ENCODE measurements at regions not wholly inside any gene's neighbourhood (a gene's known extent, or its start where the extent isn't known, plus 50 kb on each side); places are given as distances from the start of the nearest gene placed in this dataset.

DNA sequence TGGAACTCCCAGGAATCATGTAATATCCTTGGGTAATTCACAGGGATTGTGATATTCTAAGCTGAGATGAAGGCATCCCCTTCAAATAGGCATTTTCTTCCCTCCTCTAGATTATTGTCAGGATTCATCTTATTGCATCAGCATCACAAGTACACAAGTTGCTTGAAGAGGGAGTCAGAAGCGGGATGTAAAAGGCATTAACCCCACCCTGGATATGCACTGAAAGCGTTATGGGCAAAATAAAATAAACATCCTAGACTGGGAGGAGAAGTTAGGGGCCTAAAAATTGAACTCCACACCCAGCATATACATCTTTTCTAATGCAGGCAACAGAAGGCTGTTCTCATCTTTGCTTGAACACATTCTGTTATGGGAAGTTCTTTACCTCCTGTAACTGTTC, 381.2 kb downstream of the SETD4 start:
- no peak for TF ChIP-seq TAF1 (IDR thresholded peaks at IDR 0.05; ENCODE audit: borderline replicate concordance, low read depth, low read length)
- no peak for TF ChIP-seq POLR2AphosphoS5 (IDR thresholded peaks at IDR 0.05; ENCODE audit: low read depth, low read length)
- no peak for TF ChIP-seq POLR2A (IDR thresholded peaks at IDR 0.05; ENCODE audit: low read depth, low read length)
- no peak for FAIRE-seq
- no peak for DNase-seq (ENCODE audit: insufficient read length)

DNA sequence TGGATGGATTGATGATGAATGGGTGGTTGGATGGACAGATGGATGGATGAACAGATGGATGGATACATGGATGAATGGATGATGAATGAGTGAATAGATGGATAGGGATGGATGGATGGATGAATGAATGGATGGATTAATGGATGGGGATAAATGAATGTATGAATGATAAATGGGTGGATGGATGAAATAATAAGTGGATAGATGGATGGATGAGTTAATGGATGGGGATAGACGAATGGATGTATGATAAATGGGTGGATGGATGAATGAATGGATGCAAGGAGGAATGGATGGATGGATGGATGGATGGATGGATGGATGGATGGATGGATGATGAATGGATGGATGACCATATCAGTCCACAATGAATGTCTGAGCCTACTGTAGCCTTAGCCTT, 381.9 kb downstream of the SETD4 start:
- TF ChIP-seq POLR2AphosphoS5 (IDR thresholded peaks at IDR 0.05; ENCODE audit: low read depth, low read length) (no peak), TAF1 (IDR thresholded peaks at IDR 0.05; ENCODE audit: borderline replicate concordance, low read depth, low read length) (no peak), POLR2A (IDR thresholded peaks at IDR 0.05; ENCODE audit: low read depth, low read length) (no peak)
- DNase-seq (ENCODE audit: insufficient read length) (no peak), FAIRE-seq (no peak)

DNA sequence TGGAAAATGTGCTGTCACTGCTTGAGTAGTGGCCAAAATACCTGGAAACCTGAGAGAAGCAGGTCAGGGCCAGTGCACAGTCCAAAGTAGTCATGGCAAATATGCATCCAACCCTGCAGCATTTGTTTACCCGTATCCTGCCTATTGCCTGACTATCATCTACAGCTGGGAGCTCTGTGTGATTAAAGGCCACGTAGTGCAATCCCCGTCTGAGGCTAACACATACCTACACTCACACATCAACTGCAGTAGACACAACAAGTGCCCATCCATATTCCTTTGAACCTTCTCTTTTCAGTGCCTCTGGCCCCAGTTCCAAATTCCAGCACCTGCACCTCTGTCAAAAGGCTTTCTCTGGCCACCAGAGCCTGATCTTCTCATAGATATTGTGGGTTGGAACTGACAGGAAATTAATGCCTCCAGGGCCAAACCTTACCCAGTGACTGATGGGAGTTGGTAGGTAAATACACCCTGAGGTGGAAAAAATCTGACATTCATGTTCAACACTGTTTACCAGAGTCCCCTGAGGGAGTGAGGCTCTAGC, 383.0 kb downstream of the SETD4 start:
- TF ChIP-seq TAF1 (IDR thresholded peaks at IDR 0.05; ENCODE audit: borderline replicate concordance, low read depth, low read length) (no peak), POLR2AphosphoS5 (IDR thresholded peaks at IDR 0.05; ENCODE audit: low read depth, low read length) (no peak)
- DNase-seq (ENCODE audit: insufficient read length) (no peak), FAIRE-seq (no peak)

DNA sequence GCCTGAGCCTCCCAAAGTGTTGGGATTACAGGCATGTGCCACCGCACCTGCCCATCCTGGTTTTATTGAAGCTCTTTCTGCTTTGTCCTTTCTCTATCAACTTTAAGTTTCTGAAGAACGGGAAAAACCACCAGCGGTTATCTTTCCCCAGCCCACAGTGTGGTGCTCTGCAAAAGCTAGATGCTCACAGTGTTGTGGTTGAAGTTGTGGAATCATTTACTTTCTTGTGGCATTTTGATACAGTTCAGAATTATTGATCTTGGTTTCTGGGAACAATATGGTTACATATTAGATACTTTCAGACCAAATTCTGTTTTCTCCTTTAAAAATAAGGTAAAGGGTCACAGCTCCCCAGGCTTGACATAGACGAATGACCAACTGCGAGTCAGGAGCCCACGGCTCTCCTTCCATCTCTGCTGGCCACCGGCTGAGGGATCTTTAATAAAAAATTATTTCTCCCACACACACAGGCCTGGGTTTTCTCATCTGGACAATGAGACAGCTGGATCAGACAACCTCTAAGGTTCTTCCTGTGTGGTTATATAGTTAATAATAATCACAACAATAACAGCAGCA, 385.3 kb downstream of the SETD4 start:
- DNase-seq (ENCODE audit: insufficient read length) (no peak), FAIRE-seq (no peak)
- TF ChIP-seq POLR2AphosphoS5 (IDR thresholded peaks at IDR 0.05; ENCODE audit: low read depth, low read length), result no peak
- no peak for TF ChIP-seq TAF1 (IDR thresholded peaks at IDR 0.05; ENCODE audit: borderline replicate concordance, low read depth, low read length)
- TF ChIP-seq POLR2A (IDR thresholded peaks at IDR 0.05; ENCODE audit: low read depth, low read length), result no peak

DNA sequence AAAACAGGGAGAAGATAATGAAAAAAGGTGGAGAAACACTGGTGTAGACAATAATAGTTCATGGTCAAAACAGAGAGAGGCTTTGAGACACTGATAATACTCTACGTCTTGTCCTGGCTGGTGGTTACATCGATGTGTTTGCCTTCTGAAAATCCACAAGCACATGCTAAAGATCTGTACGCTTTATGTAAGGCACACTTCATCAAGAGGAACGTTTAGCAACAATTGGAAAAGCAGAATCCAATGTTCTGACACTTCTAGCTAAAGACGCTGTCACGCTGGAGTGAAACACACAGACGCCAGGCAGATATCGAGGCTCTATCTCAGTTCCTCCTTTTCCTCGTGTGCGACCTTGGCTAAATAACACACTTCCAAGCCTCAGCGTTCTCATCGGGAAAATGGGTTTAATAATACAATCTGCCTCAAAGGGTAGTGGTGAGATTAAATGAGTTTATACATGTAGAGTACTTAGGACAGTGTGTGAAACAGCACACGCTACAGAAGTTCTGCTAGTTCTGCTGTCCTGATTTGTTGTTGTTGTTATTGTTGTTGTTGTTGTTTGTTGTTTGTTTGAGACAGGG, 386.1 kb downstream of the SETD4 start:
- DNase-seq (ENCODE audit: insufficient read length), result no peak

DNA sequence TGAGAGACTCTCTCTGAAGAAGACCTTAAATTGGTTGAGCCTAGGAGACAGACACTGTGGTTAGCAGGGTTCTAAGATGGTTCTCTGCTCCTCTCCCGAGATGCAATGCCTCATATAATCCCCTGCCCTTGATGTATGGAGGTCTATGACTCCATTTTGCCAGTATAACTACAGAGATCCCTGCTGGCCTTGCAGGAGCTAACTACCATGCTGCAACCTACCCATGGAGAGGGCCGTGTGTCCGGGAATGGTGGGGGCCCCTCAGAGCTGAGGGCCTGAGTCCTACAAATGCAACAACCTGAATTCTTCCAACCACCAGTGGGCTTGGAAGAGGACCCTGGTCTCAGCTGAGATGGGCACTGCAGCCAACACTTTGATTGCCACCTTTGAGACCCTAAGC, 388.0 kb downstream of the SETD4 start:
- DNase-seq (ENCODE audit: insufficient read length) (no peak), FAIRE-seq (no peak)
- TF ChIP-seq TAF1 (IDR thresholded peaks at IDR 0.05; ENCODE audit: borderline replicate concordance, low read depth, low read length), result no peak
- TF ChIP-seq POLR2A (IDR thresholded peaks at IDR 0.05; ENCODE audit: low read depth, low read length), result no peak
- TF ChIP-seq POLR2AphosphoS5 (IDR thresholded peaks at IDR 0.05; ENCODE audit: low read depth, low read length), result no peak

More for the DNA sequence above, 386.1 kb downstream of the SETD4 start:
- TF ChIP-seq POLR2AphosphoS5 (IDR thresholded peaks at IDR 0.05; ENCODE audit: low read depth, low read length), result no peak
- no peak for TF ChIP-seq TAF1 (IDR thresholded peaks at IDR 0.05; ENCODE audit: borderline replicate concordance, low read depth, low read length)
- TF ChIP-seq POLR2A (IDR thresholded peaks at IDR 0.05; ENCODE audit: low read depth, low read length), result no peak
- FAIRE-seq, result no peak

DNA sequence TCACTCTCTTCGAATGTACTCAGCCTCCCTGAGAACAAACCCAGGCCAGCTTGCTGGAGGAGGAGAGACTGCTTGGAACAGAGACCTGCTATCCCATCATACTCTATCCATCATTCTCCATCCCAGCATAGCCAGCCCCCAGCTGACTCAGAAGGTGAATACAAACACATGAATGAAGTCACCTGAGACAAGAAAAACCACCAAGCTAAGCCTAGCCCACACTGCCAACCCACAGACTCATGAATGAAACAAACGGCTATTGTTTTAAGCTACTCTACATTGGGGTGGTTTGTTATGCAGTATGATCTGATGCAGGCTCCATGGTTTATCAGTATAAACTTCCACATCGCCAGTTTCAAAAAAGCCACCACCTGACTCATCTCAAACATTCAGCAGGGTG, 395.6 kb downstream of the SETD4 start:
- no peak for TF ChIP-seq POLR2A (IDR thresholded peaks at IDR 0.05; ENCODE audit: low read depth, low read length)
- no peak for TF ChIP-seq POLR2AphosphoS5 (IDR thresholded peaks at IDR 0.05; ENCODE audit: low read depth, low read length)
- no peak for TF ChIP-seq TAF1 (IDR thresholded peaks at IDR 0.05; ENCODE audit: borderline replicate concordance, low read depth, low read length)
- FAIRE-seq (no peak), DNase-seq (ENCODE audit: insufficient read length) (no peak)

DNA sequence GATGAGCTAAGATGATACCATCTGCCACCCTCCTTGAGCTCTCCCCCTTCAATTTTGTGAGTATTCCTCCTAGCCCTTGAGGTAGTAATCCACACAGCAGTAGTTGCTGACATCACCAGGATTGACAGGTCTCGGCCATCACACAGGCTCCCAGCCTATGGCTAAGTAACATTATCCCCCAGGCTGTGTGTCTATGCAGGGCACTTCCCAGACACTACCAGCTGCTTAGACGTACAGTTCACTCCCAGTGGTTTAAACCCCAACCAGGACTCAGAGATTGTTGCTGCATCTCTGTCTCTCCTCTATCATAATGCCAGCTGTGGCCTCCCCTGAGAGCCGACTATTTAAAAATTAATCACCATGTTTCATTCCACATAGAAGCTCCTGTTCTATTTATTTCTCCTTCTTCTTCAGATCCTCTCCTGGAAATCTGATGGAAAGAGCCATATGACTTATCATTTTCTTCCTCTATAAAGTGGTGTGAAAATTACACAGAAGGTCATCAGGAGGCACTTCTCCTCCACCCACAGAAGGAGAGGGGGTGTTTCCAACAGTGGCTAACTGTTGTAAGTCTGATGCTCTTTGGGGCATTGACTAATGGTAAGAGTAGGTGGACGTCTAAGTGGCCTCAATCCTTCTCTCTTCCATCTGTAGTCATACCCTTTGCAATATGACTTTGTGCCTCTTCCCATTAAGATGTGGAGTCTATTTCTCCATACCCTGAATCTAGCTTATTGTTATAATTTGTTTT, 396.3 kb downstream of the SETD4 start:
- DNase-seq (ENCODE audit: insufficient read length) (no peak), FAIRE-seq (no peak)
- TF ChIP-seq TAF1 (IDR thresholded peaks at IDR 0.05; ENCODE audit: borderline replicate concordance, low read depth, low read length) (no peak), POLR2A (IDR thresholded peaks at IDR 0.05; ENCODE audit: low read depth, low read length) (no peak), POLR2AphosphoS5 (IDR thresholded peaks at IDR 0.05; ENCODE audit: low read depth, low read length) (no peak)

DNA sequence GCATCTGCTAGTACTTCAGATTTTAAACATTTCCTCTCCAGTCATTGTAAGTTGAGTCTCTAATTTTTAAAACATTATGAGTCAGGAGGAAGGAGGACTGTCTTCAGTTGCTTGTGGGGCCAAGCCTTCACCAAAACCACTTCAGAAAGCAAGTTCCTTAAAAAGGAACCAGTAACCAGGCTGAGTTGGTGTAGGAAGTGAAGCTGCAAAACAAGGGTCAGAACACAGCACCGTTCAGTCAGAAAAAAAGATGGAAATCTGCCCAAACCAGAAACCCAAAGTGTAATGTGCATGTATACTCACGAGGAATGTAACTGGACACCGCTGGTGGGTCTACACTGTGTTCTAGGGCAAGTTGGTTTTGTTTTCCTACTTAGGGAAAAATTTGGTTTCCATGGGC, 402.1 kb downstream of the SETD4 start:
- FAIRE-seq (no peak), DNase-seq (ENCODE audit: insufficient read length) (no peak)
- TF ChIP-seq POLR2AphosphoS5 (IDR thresholded peaks at IDR 0.05; ENCODE audit: low read depth, low read length) (no peak), TAF1 (IDR thresholded peaks at IDR 0.05; ENCODE audit: borderline replicate concordance, low read depth, low read length) (no peak), POLR2A (IDR thresholded peaks at IDR 0.05; ENCODE audit: low read depth, low read length) (no peak)

DNA sequence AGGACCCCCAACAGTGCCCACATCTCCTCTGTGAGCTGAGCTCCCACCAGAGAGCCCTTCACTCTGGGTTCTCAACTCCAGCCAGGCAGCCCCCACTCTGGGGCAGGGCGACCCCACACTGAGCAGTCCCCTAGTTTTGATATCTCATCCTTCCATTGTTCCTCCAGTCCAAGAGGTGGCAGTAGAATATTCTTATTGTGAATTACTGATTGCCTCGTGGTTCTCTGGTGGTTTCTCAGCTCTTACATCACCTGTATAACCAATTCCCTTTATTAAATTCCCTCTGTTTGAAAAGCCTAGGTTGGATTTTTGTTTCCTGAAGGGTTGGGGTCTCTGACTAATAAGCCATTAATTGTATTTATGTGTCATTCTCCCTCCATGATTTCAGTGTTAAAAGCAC, 407.5 kb downstream of the SETD4 start:
- FAIRE-seq (no peak), DNase-seq (ENCODE audit: insufficient read length) (no peak)
- TF ChIP-seq TAF1 (IDR thresholded peaks at IDR 0.05; ENCODE audit: borderline replicate concordance, low read depth, low read length) (no peak), POLR2AphosphoS5 (IDR thresholded peaks at IDR 0.05; ENCODE audit: low read depth, low read length) (no peak)

DNA sequence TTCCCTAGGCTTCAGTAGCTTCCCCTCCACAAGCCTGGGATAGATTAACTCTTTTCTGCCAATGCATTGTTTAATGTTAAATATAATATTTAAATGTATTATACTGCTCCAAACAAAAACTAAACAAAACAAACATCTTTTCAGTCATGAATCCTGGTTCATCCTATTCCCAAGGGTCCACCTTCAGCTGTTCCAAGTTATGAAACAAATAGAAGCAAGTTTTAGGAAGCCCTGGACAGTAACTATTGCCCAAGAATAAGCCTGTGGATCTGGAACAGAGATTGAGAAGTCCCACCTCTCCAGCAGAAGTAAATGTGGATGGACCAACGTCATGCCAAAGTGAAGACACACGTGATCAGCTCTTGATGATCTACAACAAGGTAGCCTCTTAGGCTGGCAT, 408.1 kb downstream of the SETD4 start:
- no peak for FAIRE-seq
- DNase-seq (ENCODE audit: insufficient read length), result no peak
- TF ChIP-seq POLR2A (IDR thresholded peaks at IDR 0.05; ENCODE audit: low read depth, low read length) (no peak), TAF1 (IDR thresholded peaks at IDR 0.05; ENCODE audit: borderline replicate concordance, low read depth, low read length) (no peak), POLR2AphosphoS5 (IDR thresholded peaks at IDR 0.05; ENCODE audit: low read depth, low read length) (no peak)

DNA sequence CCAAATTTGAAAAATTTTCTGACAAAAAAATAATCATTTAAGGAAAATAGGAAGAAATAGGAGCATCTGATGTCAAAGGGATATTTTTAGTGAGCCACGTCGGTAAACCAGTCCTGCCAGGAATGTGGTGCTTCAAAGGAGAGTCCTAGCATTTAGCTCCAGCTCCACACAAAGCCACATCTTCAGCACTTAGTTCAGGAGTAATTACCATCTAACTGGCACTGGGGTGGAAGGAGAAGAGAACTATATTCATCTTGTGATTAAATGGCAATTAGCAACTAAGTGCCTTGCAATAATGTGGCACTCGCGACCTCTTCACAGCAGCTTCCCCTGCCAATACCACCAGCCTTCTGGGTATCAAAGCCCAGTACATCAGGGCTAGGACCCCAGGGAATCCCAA, 409.1 kb downstream of the SETD4 start:
- TF ChIP-seq POLR2A (IDR thresholded peaks at IDR 0.05; ENCODE audit: low read depth, low read length) (no peak), POLR2AphosphoS5 (IDR thresholded peaks at IDR 0.05; ENCODE audit: low read depth, low read length) (no peak), TAF1 (IDR thresholded peaks at IDR 0.05; ENCODE audit: borderline replicate concordance, low read depth, low read length) (no peak)
- DNase-seq (ENCODE audit: insufficient read length), result no peak
- FAIRE-seq, result no peak

All from GM12892 (cell line).